Stimulated activated CD8-positive, alpha-beta memory T cell treated with anti-CD3 and anti-CD28 coated beads, Interleukin-12 subunit alpha, Interleukin-12 subunit beta, amount 100 ng/mL, for 1 hour (primary cell): ENCODE measurements at regions not wholly inside any gene's neighbourhood (a gene's known extent, or its start where the extent isn't known, plus 50 kb on each side); places are given as distances from the start of the nearest gene placed in this dataset.

Experiments
- DNase-seq: peaks from one replicate; pipeline ENCODE4 v3.0.0-alpha.2; 2020; ENCODE audit warnings: low read depth

GRCh38 chr4:128527946-128528576 is 240.4 kb upstream of the PGRMC2 start:
- DNase-seq: no peak

- no peak for DNase-seq
Observed at GRCh38 chr4:128527351-128527750, 239.7 kb upstream of the PGRMC2 start.

- DNase-seq: no peak
Observed at GRCh38 chr4:128525992-128526630, 238.5 kb upstream of the PGRMC2 start.

GRCh38 chr4:128525387-128525786 is 237.8 kb upstream of the PGRMC2 start:
- no peak for DNase-seq

- no peak for DNase-seq
Observed at GRCh38 chr4:128524311-128524710, 236.7 kb upstream of the PGRMC2 start.

GRCh38 chr4:128521648-128522111 is 234.1 kb upstream of the PGRMC2 start:
- no peak for DNase-seq

GRCh38 chr4:128521156-128521555 is 233.5 kb upstream of the PGRMC2 start:
- DNase-seq: no peak

- no peak for DNase-seq
Observed at GRCh38 chr4:128519163-128519830, 231.7 kb upstream of the PGRMC2 start.

GRCh38 chr4:128517739-128518510 is 230.3 kb upstream of the PGRMC2 start:
- DNase-seq: no peak

GRCh38 chr4:128517096-128517738 is 229.6 kb upstream of the PGRMC2 start:
- DNase-seq: no peak

GRCh38 chr4:128516301-128516969 is 228.8 kb upstream of the PGRMC2 start:
- no peak for DNase-seq

- no peak for DNase-seq
Observed at GRCh38 chr4:128513664-128514484, 226.3 kb upstream of the PGRMC2 start.

GRCh38 chr4:128512767-128513322 is 225.2 kb upstream of the PGRMC2 start:
- no peak for DNase-seq

GRCh38 chr4:128512161-128512560 is 224.5 kb upstream of the PGRMC2 start:
- DNase-seq: no peak

GRCh38 chr4:128510850-128511249 is 223.2 kb upstream of the PGRMC2 start:
- no peak for DNase-seq

- DNase-seq: no peak
Observed at GRCh38 chr4:128502818-128503527, 215.4 kb upstream of the PGRMC2 start.

- DNase-seq: no peak
Observed at GRCh38 chr4:128501239-128501638, 213.6 kb upstream of the PGRMC2 start.

- no peak for DNase-seq
Observed at GRCh38 chr4:128488055-128488705, 200.6 kb upstream of the PGRMC2 start.

GRCh38 chr4:128484896-128485295 is 197.3 kb upstream of the PGRMC2 start:
- no peak for DNase-seq
